Ishikawa (cell line): ENCODE measurements at regions not wholly inside any gene's neighbourhood (a gene's known extent, or its start where the extent isn't known, plus 50 kb on each side); places are given as distances from the start of the nearest gene placed in this dataset.

Experiments
- REST ChIP-seq: IDR thresholded peaks from 2 replicates; pipeline ENCODE4 v1.6.1; 2012; ENCODE audit warnings: low read depth, mild to moderate bottlenecking
- TCF12 ChIP-seq: IDR thresholded peaks from 2 replicates; pipeline ENCODE4 v1.6.1; 2012; ENCODE audit warnings: low read depth
- YY1 ChIP-seq: IDR thresholded peaks from 2 replicates; pipeline ENCODE4 v1.6.1; 2012; ENCODE audit warnings: low read depth

- TF ChIP-seq YY1 (no peak), TCF12 (no peak), REST (no peak)
Observed at GRCh38 chr3:6622260-6622659, 238.7 kb upstream of the GRM7 start.
